ENCODE measurements at regions not wholly inside any gene's neighbourhood (a gene's known extent, or its start where the extent isn't known, plus 50 kb on each side); places are given as distances from the start of the nearest gene placed in this dataset.

- Histone ChIP-seq H3K9ac (replicated peaks in 1 of 4; ENCODE audit: extremely low read depth in 1 of 4, low read depth in 3 of 4, low read length in 3 of 4) (no peak overlapping the region), H4K5ac (ENCODE audit: insufficient read length, low read depth, low read length) (no peak overlapping the region), H2AFZ (ENCODE audit: low read length) (no peak overlapping the region), H3K27ac (ENCODE audit: low read depth, low read length) (no peak overlapping the region), H4K20me1 (replicated peaks in 1 of 2; ENCODE audit: control insufficient read depth in 1 of 2, insufficient read depth in 2 of 2, low read length in 2 of 2) (no peaks in the 10 kb centered on the region), H3K79me1 (ENCODE audit: low read depth, low read length) (no peaks in the 10 kb centered on the region), H3K4ac (replicated peaks; ENCODE audit: insufficient read length, low read depth, low read length) (no peak overlapping the region), H2BK15ac (ENCODE audit: low read length) (peak overlapping the region; percentile 20; the same call in 1 of the 2 replicates), H3K23me2 (ENCODE audit: low read depth, low read length) (no peaks in the 10 kb centered on the region), H3K79me2 (ENCODE audit: control insufficient read depth in 1 of 2, insufficient read depth in 2 of 2, low read length in 2 of 2) (no peaks in the 10 kb centered on the region), H3K4me3 (ENCODE audit: extremely low read depth in 1 of 4, insufficient read depth in 2 of 4, low read depth in 3 of 4, low read length in 4 of 4) (no peak overlapping the region), H2BK5ac (ENCODE audit: low read depth, low read length) (no peak overlapping the region), H4K91ac (replicated peaks; ENCODE audit: insufficient read length, low read length) (no peak overlapping the region), H2BK120ac (replicated peaks; ENCODE audit: low read depth, low read length) (no peak overlapping the region), H4K8ac (ENCODE audit: extremely low read depth, insufficient read depth, low read length) (no peak overlapping the region), H3K36me3 (ENCODE audit: control insufficient read depth in 2 of 4, insufficient read depth in 4 of 4, low read length in 3 of 4) (no peaks in the 10 kb centered on the region), H3K14ac (ENCODE audit: insufficient read length) (no peak overlapping the region), H2BK20ac (ENCODE audit: low read length) (no peak overlapping the region), H2AK5ac (ENCODE audit: low read depth, low read length) (no peak overlapping the region), H3K4me2 (ENCODE audit: insufficient read depth in 1 of 2, low read depth in 2 of 2, low read length in 2 of 2) (no peak overlapping the region), H3K23ac (ENCODE audit: insufficient read length) (no peak overlapping the region), H3K18ac (ENCODE audit: extremely low read depth, low read length) (no peak overlapping the region), H3K56ac (replicated peaks; ENCODE audit: insufficient read length, low read depth, low read length) (no peak overlapping the region), H3K9me3 (ENCODE audit: insufficient read depth in 2 of 2, low read depth in 1 of 2, low read length in 1 of 2) (no peaks in the 10 kb centered on the region), H3K4me1 (replicated peaks in 1 of 4; ENCODE audit: control insufficient read depth in 3 of 4, insufficient read depth in 4 of 4, low read length in 3 of 4) (peaks cover 0 to 14% (median 4%) of the 10 kb centered on the region in 4 experiments; a peak in 3 of 7 replicates), H3K27me3 (replicated peaks in 1 of 4; ENCODE audit: control insufficient read depth in 3 of 4, extremely low read depth in 1 of 4, insufficient read depth in 3 of 4, low read length in 3 of 4) (no peaks in the 10 kb centered on the region; a peak in 2 of 7 replicates), H2BK12ac (ENCODE audit: low read depth, low read length) (no peak overlapping the region)
- CTCF ChIA-PET (ENCODE audit: partially characterized antibody), result interaction anchor here (1.8 to 7.6 kb wide), 3 partner anchors 10 to 120 kb away, joined by 6 to 70 read pairs (median 9); no protein-coding TSS in a partner anchor
- no peak for FAIRE-seq
- POLR2A ChIA-PET (ENCODE audit: partially characterized antibody), result interaction anchor here (1.2 kb wide), 1 partner anchor 9 kb away, joined by 3 read pairs; no protein-coding TSS in a partner anchor
- WGBS, 2 experiments (ENCODE audit: extremely low coverage in 1 of 2, insufficient coverage in 1 of 2, insufficient read length in 1 of 2, insufficient replicate concordance in 2 of 2, low coverage in 1 of 2, low lambda C conversion rate in 2 of 2, missing lambda C conversion rate in 1 of 2), result 94% methylated on average over 4 of the region's 4 CpGs; no CpG with 5 or more reads in 1 of the 2 experiments
- DNase-seq (ENCODE audit: low read depth in 1 of 2, low spot score in 2 of 2), result no peak
- TF ChIP-seq ASH2L (IDR thresholded peaks at IDR 0.05; ENCODE audit: low read length) (no peak), RNF2 (IDR thresholded peaks at IDR 0.05; ENCODE audit: borderline replicate concordance, low read depth, low read length, missing control alignments, poor library complexity, severe bottlenecking) (no peak), KDM5A (IDR thresholded peaks at IDR 0.05; ENCODE audit: low read length) (no peak), PHF8 (conservative IDR thresholded peaks at IDR 0.05; ENCODE audit: low read depth, low read length) (no peak), TBP (IDR thresholded peaks at IDR 0.05; ENCODE audit: low read depth, low read length) (no peak), CHD2 (IDR thresholded peaks at IDR 0.05; ENCODE audit: low read length) (no peak), EGR1 (IDR thresholded peaks at IDR 0.05; ENCODE audit: borderline replicate concordance, low read depth, low read length) (no peak), RBBP5 (IDR thresholded peaks at IDR 0.05; ENCODE audit: borderline replicate concordance, low read depth, low read length) (no peak), GABPA (IDR thresholded peaks at IDR 0.05; ENCODE audit: borderline replicate concordance, insufficient read depth, low read length) (no peak), MAFK (IDR thresholded peaks at IDR 0.05; ENCODE audit: low read depth, low read length) (no peak)
- TF ChIP-seq, protein P1, sequence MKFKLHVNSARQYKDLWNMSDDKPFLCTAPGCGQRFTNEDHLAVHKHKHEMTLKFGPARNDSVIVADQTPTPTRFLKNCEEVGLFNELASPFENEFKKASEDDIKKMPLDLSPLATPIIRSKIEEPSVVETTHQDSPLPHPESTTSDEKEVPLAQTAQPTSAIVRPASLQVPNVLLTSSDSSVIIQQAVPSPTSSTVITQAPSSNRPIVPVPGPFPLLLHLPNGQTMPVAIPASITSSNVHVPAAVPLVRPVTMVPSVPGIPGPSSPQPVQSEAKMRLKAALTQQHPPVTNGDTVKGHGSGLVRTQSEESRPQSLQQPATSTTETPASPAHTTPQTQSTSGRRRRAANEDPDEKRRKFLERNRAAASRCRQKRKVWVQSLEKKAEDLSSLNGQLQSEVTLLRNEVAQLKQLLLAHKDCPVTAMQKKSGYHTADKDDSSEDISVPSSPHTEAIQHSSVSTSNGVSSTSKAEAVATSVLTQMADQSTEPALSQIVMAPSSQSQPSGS (IDR thresholded peaks at IDR 0.05; ENCODE audit: low read length), result no peak
Measured at GRCh38 chr1:47557066-47557465, 119.2 kb downstream of the FOXD2 start.

Measured in H1 (cell line).